A673 (cell line): ENCODE measurements at regions not wholly inside any gene's neighbourhood (a gene's known extent, or its start where the extent isn't known, plus 50 kb on each side); places are given as distances from the start of the nearest gene placed in this dataset.
"Not testable (repeated sequence)": the region's sequence is repeated elsewhere in the genome, so short reads cannot be mapped to it uniquely, and the experiment has no call there.

Source experiments
- BruUV-seq: library from RNA; stranded (reverse); fragments of 400-500 nt; replicated peaks from 2 replicates; lab custom pipeline; 2021; lab: Mats Ljungman, UMichigan
- CTCF ChIA-PET: fragments of 300-600 bp; sonication (Branson Sonifier 250); formaldehyde crosslinking; loops from one replicate; lab custom pipeline; 2022; ENCODE audit warnings: antibody characterized with exemption; lab: Charles Lee
- POLR2A ChIA-PET: fragments of 300-600 bp; sonication (Branson Sonifier 250); formaldehyde crosslinking; loops from one replicate; lab custom pipeline; 2022; ENCODE audit warnings: antibody characterized with exemption; ENCODE audit not compliant: low non-redundant PET; lab: Charles Lee
- DNase-seq: peaks from one replicate; pipeline ENCODE4 v3.0.0-alpha.2; 2015; ENCODE audit warnings: low spot score
- H3K27ac ChIP-seq: fragments of 200-600 bp; sonication (generic); 2 replicates; pipeline ENCODE4 v1.5.1; 2016; ENCODE audit warnings: mixed run types, low read depth, mild to moderate bottlenecking, mixed read lengths, antibody characterized with exemption, low read length; ENCODE audit not compliant: poor library complexity, severe bottlenecking
- H3K27me3 ChIP-seq: fragments of 200-600 bp; sonication (generic); replicated peaks from 2 replicates; pipeline ENCODE4 v1.6.1; 2017; ENCODE audit warnings: mixed run types, low read depth, mild to moderate bottlenecking, mixed read lengths, antibody characterized with exemption, low read length; ENCODE audit not compliant: insufficient read depth, poor library complexity
- H3K36me3 ChIP-seq: fragments of 200-600 bp; sonication (generic); 2 replicates; pipeline ENCODE4 v1.6.1; 2016; ENCODE audit warnings: mixed run types, mild to moderate bottlenecking, mixed read lengths, antibody characterized with exemption, low read length; ENCODE audit not compliant: insufficient read depth, poor library complexity, severe bottlenecking
- H3K4me1 ChIP-seq: fragments of 200-600 bp; sonication (generic); 2 replicates; pipeline ENCODE4 v1.6.1; 2017; ENCODE audit warnings: mixed run types, mild to moderate bottlenecking, mixed read lengths, antibody characterized with exemption, low read length; ENCODE audit not compliant: insufficient read depth, poor library complexity, severe bottlenecking
- H3K4me3 ChIP-seq: fragments of 200-600 bp; sonication (generic); 2 replicates; pipeline ENCODE4 v1.5.1; 2016; ENCODE audit warnings: low read depth, mixed run types, mild to moderate bottlenecking, mixed read lengths, low read length; ENCODE audit not compliant: poor library complexity, severe bottlenecking
- H3K9me3 ChIP-seq: fragments of 200-600 bp; sonication (generic); 2 replicates; pipeline ENCODE4 v1.6.1; 2016; ENCODE audit warnings: mixed run types, low read depth, mild to moderate bottlenecking, mixed read lengths, antibody characterized with exemption, low read length; ENCODE audit not compliant: poor library complexity, severe bottlenecking
- EZH2 ChIP-seq: fragments of 200-600 bp; sonication (generic); IDR thresholded peaks from 2 replicates; pipeline ENCODE4 v1.6.1; 2017; ENCODE audit warnings: borderline replicate concordance, low read depth, mild to moderate bottlenecking, mixed read lengths, antibody characterized with exemption, low read length; ENCODE audit not compliant: poor library complexity, severe bottlenecking
- intact Hi-C: fragments of 100-400 bp; cut with micrococcal nuclease; formaldehyde crosslinking; loops from one replicate; pipeline ENCODE4 v1.10.0; 2022; ENCODE audit not compliant: unreplicated experiment
- TF ChIP-seq, protein P1 (sequence below): fragments of 300-800, 200-600 bp; sonication (generic); conservative IDR thresholded peaks from 2 replicates; pipeline ENCODE4 v1.5.1; 2017; ENCODE audit warnings: low read depth, mild to moderate bottlenecking, antibody characterized with exemption, low read length, moderate library complexity, mixed read lengths

DNA sequence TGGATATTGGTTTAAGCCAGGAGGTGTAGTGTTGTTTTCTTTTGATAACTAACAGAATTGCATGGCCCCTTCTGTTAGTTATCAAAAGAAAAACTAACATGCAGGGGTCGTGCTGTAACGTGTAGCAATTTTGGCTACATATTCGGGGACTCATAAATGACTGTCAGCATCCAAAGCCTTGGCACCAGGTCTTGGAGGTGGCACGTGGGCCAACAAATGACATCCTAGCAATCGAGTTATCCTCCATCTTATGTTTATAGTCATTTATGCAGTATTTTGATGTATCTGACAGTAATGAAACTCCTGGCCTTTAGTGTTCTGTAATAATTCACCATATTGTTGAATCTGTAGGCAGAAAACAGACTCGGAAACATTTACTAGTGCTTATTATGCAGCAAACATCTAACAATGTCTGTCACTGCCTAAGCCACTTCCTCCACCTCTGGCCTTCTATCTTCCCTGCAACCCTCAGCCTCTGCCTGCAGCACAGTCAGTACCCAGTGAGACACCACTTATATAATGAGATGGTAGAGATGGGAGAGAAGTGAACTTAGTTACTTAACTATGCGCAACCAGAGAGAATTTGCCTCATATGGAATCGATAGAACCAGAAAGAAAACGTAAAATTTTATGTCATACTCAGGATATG, 184.6 kb downstream of the AEBP2 start:
- TF ChIP-seq, protein P1, sequence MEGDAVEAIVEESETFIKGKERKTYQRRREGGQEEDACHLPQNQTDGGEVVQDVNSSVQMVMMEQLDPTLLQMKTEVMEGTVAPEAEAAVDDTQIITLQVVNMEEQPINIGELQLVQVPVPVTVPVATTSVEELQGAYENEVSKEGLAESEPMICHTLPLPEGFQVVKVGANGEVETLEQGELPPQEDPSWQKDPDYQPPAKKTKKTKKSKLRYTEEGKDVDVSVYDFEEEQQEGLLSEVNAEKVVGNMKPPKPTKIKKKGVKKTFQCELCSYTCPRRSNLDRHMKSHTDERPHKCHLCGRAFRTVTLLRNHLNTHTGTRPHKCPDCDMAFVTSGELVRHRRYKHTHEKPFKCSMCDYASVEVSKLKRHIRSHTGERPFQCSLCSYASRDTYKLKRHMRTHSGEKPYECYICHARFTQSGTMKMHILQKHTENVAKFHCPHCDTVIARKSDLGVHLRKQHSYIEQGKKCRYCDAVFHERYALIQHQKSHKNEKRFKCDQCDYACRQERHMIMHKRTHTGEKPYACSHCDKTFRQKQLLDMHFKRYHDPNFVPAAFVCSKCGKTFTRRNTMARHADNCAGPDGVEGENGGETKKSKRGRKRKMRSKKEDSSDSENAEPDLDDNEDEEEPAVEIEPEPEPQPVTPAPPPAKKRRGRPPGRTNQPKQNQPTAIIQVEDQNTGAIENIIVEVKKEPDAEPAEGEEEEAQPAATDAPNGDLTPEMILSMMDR, result no peak
- TF ChIP-seq EZH2, result no peak
- intact Hi-C loops, result no loop called here

DNA sequence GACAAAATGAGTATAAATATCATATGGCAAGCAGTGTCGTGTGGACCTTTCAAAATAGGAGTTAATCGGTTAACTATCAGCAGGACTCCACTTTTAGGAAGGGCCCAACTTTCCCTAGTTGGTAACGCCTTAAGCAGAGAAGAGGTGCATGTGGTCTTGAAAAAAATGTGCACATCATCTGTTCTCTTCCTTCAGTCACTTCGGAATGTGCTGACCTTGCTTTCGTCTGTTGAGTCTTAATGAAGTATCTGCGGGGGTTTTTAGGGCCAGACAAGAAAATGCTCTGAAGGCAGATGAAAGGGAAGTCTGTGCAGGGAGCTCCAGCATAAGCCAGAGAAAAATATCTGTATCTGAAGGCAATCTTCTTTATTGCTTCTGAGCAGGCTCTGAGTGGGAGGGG, 185.2 kb downstream of the AEBP2 start:
- CTCF ChIA-PET, result no interaction called here
- Histone ChIP-seq H3K9me3 (peaks cover 4% of the 10 kb centered on the region), H3K27ac (peak overlapping the region; percentile 60), H3K36me3 (no peaks in the 10 kb centered on the region), H3K4me3 (no peak overlapping the region), H3K4me1 (peaks cover 29% of the 10 kb centered on the region), H3K27me3 (no peaks in the 10 kb centered on the region)
- DNase-seq, result peak; percentile 90
- BruUV-seq, result no TSS peak
- POLR2A ChIA-PET, result no interaction called here
- no peak for TF ChIP-seq EZH2
- TF ChIP-seq, protein P1, result no peak
- intact Hi-C loops, result no loop called here

More for the DNA sequence above, 184.6 kb downstream of the AEBP2 start:
- CTCF ChIA-PET, result no interaction called here
- Histone ChIP-seq H3K9me3 (peaks cover 4% of the 10 kb centered on the region), H3K4me3 (no peak overlapping the region), H3K36me3 (no peaks in the 10 kb centered on the region), H3K27ac (peak overlapping the region; percentile 60), H3K4me1 (peaks cover 23% of the 10 kb centered on the region), H3K27me3 (no peaks in the 10 kb centered on the region)
- DNase-seq, result no peak
- POLR2A ChIA-PET, result no interaction called here
- no TSS peak for BruUV-seq

DNA sequence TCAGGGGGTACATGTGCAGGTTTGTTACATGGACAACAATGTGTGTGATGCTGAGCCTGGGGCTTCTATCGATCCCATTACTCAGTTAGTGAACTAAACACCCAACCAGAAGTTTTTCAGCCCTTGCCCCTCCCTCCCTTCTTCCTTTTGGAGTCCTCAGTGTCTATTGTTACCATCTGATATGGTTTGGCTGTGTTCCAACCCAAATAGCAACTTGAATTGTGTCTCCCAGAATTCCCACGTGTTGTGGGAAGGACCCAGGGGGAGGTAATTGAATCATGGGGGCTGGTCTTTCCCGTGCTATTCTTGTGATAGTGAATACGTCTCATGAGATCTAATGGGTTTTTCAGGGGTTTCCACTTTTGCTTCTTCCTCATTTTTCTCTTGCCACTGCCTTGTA, 186.3 kb downstream of the AEBP2 start:
- peaks cover 39% of the 10 kb centered on the region for H3K4me1 ChIP-seq
- H3K27me3 ChIP-seq, H3K9me3 ChIP-seq, H3K4me3 ChIP-seq, H3K27ac ChIP-seq, CTCF ChIA-PET, BruUV-seq, POLR2A ChIA-PET, DNase-seq, H3K36me3 ChIP-seq: not testable (repeated sequence)
- intact Hi-C loops, result loop anchor here (5.0 kb wide), 1 partner anchor 48 kb away; no protein-coding TSS in a partner anchor

- intact Hi-C loops, result loop anchor here (5.0 kb wide), 1 partner anchor 50 kb away; no protein-coding TSS in a partner anchor
- CTCF ChIA-PET, result no interaction called here
These were observed 188.4 kb downstream of the AEBP2 start for GRCh38 chr12:19627719-19628118.

More at GRCh38 chr12:19627719-19628118, 188.4 kb downstream of the AEBP2 start:
- POLR2A ChIA-PET, result no interaction called here
- TF ChIP-seq EZH2, result no peak
- TF ChIP-seq, protein P1, result no peak
- Histone ChIP-seq H3K27me3 (no peaks in the 10 kb centered on the region), H3K4me1 (peaks cover 50% of the 10 kb centered on the region), H3K27ac (peak overlapping the region; percentile 97), H3K4me3 (no peak overlapping the region), H3K9me3 (peaks cover 4% of the 10 kb centered on the region), H3K36me3 (no peaks in the 10 kb centered on the region)
- no TSS peak for BruUV-seq
- peak; percentile 28 for DNase-seq
